ENCODE measurements at regions not wholly inside any gene's neighbourhood (a gene's known extent, or its start where the extent isn't known, plus 50 kb on each side); places are given as distances from the start of the nearest gene placed in this dataset.

GRCh38 chr4:126262665-126263064, 947.9 kb downstream of the FAT4 start:
- TF ChIP-seq DBP (CRISPR knock-in tag; IDR thresholded peaks at IDR 0.05; ENCODE audit: not compliant biosample characterization) (no peak), FIP1L1 (IDR thresholded peaks at IDR 0.05; ENCODE audit: borderline replicate concordance, insufficient read depth, low read depth, low read length) (no peak), NFYC (CRISPR knock-in tag; IDR thresholded peaks at IDR 0.05) (no peak), SRSF4 (IDR thresholded peaks at IDR 0.05; ENCODE audit: low read depth, low read length, poor library complexity, severe bottlenecking) (no peak), MTA3 (CRISPR knock-in tag; IDR thresholded peaks at IDR 0.05) (no peak), JDP2 (CRISPR knock-in tag; IDR thresholded peaks at IDR 0.05; ENCODE audit: borderline replicate concordance) (no peak), ZKSCAN8 (CRISPR knock-in tag; IDR thresholded peaks at IDR 0.05; ENCODE audit: borderline replicate concordance) (no peak), CREB1 (IDR thresholded peaks at IDR 0.05) (no peak), CREB1 (CRISPR knock-in tag; IDR thresholded peaks at IDR 0.05) (no peak), ZSCAN9 (CRISPR knock-in tag; IDR thresholded peaks at IDR 0.05; ENCODE audit: borderline replicate concordance) (no peak), ZNF800 (CRISPR knock-in tag; IDR thresholded peaks at IDR 0.05) (no peak), TFDP1 (CRISPR knock-in tag; IDR thresholded peaks at IDR 0.05; ENCODE audit: borderline replicate concordance) (no peak)
- no peak overlapping the region for H3K4me2 ChIP-seq (ENCODE audit: low read depth, low read length)
- no peaks in the 10 kb centered on the region for H3K79me2 ChIP-seq (ENCODE audit: insufficient read depth, low read length)
- no TSS peak for BruUV-seq (replicated peaks)
- CTCF ChIA-PET (ENCODE audit: low intra/inter-chr PET ratio, low total read pairs), result no interaction called here
- in situ Hi-C loops (cut with HindIII; ENCODE audit: extremely low pct_ligation_motif_present, low pct_unique_long_range_greater_than_20kb) (no loop called here), intact Hi-C loops (cut with micrococcal nuclease; ENCODE audit: unreplicated experiment) (no loop called here)
- no peaks in the 10 kb centered on the region for H3K36me3 ChIP-seq (replicated peaks in 1 of 2; ENCODE audit: control insufficient read depth in 1 of 2, insufficient read depth in 2 of 2, low read length in 2 of 2)
- DNase-seq (ENCODE audit: low spot score), result no peak
- 0% methylated on average over 2 of the region's 2 CpGs for WGBS (ENCODE audit: low lambda C conversion rate)
- no peak overlapping the region for H3K9ac ChIP-seq (ENCODE audit: insufficient read depth, low read depth, low read length)
- FAIRE-seq, result no peak
- H3K27ac ChIP-seq (ENCODE audit: extremely low read length, insufficient read depth, low read length), result no peak overlapping the region
- POLR2A ChIA-PET, result no interaction called here
- no peaks in the 10 kb centered on the region for H3K4me1 ChIP-seq (ENCODE audit: insufficient read depth, low read length)
- no peaks in the 10 kb centered on the region for H4K20me1 ChIP-seq (ENCODE audit: insufficient read depth, low read length)
- H3K9me3 ChIP-seq (ENCODE audit: low read length), result no peaks in the 10 kb centered on the region
- H2AFZ ChIP-seq (ENCODE audit: low read length), result no peak overlapping the region
- no peak overlapping the region for H3K4me3 ChIP-seq (replicated peaks in 1 of 3; ENCODE audit: insufficient read depth in 1 of 3, low read depth in 2 of 3, low read length in 3 of 3)
- no peak for ATAC-seq
- no peaks in the 10 kb centered on the region; a peak in 1 of 5 replicates for H3K27me3 ChIP-seq (ENCODE audit: control insufficient read depth in 1 of 2, insufficient read depth in 2 of 2, low read length in 2 of 2)
